ENCODE measurements at regions not wholly inside any gene's neighbourhood (a gene's known extent, or its start where the extent isn't known, plus 50 kb on each side); places are given as distances from the start of the nearest gene placed in this dataset.

DNA sequence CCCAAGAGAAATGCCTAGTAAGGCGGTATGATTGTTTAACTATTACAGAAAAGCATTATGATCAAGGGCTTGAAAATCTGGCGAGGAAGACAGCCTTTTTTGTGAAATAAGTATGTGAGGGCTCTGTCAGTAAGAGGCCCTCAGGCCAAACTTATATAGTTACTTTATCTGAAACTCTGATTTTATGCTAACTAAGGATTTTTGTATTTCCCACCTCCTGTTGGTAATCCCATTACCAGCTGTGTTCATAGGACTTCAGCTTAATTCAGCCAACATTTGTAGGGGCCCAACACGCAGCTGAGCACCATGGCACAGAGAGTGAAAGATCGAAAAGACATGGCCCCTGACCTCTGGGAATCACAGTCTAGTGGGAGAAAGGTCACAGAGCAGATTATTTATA, 318.3 kb upstream of the WWC1 start:
- Histone ChIP-seq H3K27me3 (ENCODE audit: control insufficient read depth in 3 of 3, insufficient read depth in 3 of 3, low read length in 3 of 3) (no peaks in the 10 kb centered on the region), H3K27ac (ENCODE audit: low read depth, low read length) (no peak overlapping the region), H3K9ac (ENCODE audit: low read depth in 1 of 3, low read length in 3 of 3) (no peak overlapping the region), H3K36me3 (ENCODE audit: control insufficient read depth in 3 of 3, insufficient read depth in 3 of 3, low read length in 3 of 3) (no peaks in the 10 kb centered on the region), H3K4me1 (ENCODE audit: control insufficient read depth in 3 of 3, insufficient read depth in 3 of 3, low read length in 3 of 3) (no peaks in the 10 kb centered on the region), H3K9me3 (ENCODE audit: control insufficient read depth in 3 of 3, low read length in 3 of 3) (no peaks in the 10 kb centered on the region), H3K4me3 (ENCODE audit: low read length in 3 of 3) (no peak overlapping the region)

DNA sequence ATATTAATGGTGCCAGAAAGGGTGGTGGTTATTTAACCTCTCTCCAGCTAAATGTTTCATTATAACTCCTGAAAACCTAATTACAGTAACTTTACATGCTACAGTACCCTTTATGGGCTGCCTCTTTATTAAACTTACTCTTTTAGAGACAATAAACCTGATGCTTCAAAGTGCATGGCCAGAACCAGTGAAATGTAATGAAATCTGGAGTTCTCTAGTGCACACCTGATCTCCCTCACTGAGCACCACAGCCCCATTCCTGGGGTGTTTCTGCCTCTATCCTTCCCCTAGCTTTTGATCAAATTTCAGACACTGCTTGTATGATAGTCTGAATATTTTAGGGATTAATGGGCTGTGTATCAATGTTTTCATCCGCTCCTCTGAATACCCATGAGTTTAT, 306.5 kb upstream of the WWC1 start:
- Histone ChIP-seq H3K9me3 (ENCODE audit: control insufficient read depth in 3 of 3, low read length in 3 of 3) (peaks cover 0 to 2% (median 0%) of the 10 kb centered on the region in 3 donors), H3K4me3 (ENCODE audit: low read length in 3 of 3) (no peak overlapping the region), H3K27ac (ENCODE audit: low read depth, low read length) (no peak overlapping the region), H3K9ac (ENCODE audit: low read depth in 1 of 3, low read length in 3 of 3) (no peak overlapping the region), H3K27me3 (ENCODE audit: control insufficient read depth in 3 of 3, insufficient read depth in 3 of 3, low read length in 3 of 3) (no peaks in the 10 kb centered on the region), H3K36me3 (ENCODE audit: control insufficient read depth in 3 of 3, insufficient read depth in 3 of 3, low read length in 3 of 3) (no peaks in the 10 kb centered on the region), H3K4me1 (ENCODE audit: control insufficient read depth in 3 of 3, insufficient read depth in 3 of 3, low read length in 3 of 3) (no peaks in the 10 kb centered on the region)

DNA sequence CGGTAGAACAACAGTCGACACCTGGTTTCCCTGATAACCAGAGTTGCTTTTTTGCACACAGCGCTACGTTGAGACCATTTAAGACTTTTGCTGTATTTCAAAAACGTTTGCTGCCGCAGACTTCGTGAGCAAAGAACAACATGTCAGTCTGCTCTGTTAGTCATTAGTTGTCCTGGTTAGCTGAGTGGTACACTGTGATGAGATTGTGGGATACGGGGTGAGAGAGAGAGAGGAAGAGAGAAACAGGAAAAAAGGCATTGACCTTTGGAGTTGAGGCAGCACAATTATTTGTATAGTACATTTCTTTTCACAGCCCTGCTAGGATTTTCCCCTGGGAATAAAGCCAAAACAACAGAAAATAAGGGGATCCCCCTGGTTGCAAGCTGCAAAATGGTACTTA, 306.1 kb upstream of the WWC1 start:
- H3K9me3 ChIP-seq (ENCODE audit: control insufficient read depth in 3 of 3, low read length in 3 of 3), result peaks cover 0 to 2% (median 0%) of the 10 kb centered on the region in 3 donors
- H3K36me3 ChIP-seq (ENCODE audit: control insufficient read depth in 3 of 3, insufficient read depth in 3 of 3, low read length in 3 of 3), result no peaks in the 10 kb centered on the region
- H3K4me3 ChIP-seq (ENCODE audit: low read length in 3 of 3), result no peak overlapping the region
- H3K27me3 ChIP-seq (ENCODE audit: control insufficient read depth in 3 of 3, insufficient read depth in 3 of 3, low read length in 3 of 3), result no peaks in the 10 kb centered on the region
- no peak overlapping the region for H3K9ac ChIP-seq (ENCODE audit: low read depth in 1 of 3, low read length in 3 of 3)
- H3K4me1 ChIP-seq (ENCODE audit: control insufficient read depth in 3 of 3, insufficient read depth in 3 of 3, low read length in 3 of 3), result no peaks in the 10 kb centered on the region
- no peak overlapping the region for H3K27ac ChIP-seq (ENCODE audit: low read depth, low read length)

DNA sequence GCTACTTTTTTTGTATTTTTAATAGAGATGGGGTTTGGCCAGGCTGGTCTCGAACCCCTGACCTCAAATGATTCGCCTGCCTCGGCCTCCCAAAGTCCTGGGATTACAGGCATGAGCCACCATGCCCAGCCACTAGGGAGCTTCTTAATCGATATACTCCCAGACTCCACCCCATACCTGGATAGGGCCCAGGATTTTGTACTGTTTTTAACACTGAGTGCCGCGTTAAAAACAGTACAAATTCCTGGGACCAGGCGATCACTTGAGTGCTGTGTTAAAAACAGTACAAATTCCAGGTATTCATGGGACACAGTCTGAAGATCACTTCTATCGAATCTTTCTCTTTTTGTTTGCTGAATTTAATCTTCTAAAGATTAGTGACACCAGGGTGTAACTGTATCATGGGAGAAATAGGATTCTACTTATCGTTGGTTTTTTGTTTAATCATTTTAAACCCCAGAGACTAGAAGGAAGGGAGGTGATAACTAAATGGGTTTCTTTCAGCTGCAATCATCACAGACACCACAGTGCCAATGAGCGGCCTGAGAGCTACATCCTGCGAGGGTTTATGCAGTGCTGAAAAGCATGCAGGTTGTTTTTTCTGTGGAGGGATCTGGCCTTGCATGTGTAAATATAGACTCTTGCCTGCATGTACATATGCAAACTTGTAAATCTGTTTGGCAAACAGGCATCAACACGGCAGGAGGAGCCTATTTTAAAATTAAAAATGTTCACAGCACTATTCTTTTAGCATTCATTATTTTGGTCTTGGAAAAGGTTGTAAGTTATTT, 303.8 kb upstream of the WWC1 start:
- Histone ChIP-seq H3K9me3 (ENCODE audit: control insufficient read depth in 3 of 3, low read length in 3 of 3) (no peaks in the 10 kb centered on the region), H3K27ac (ENCODE audit: low read depth, low read length) (no peak overlapping the region), H3K36me3 (ENCODE audit: control insufficient read depth in 3 of 3, insufficient read depth in 3 of 3, low read length in 3 of 3) (no peaks in the 10 kb centered on the region)

DNA sequence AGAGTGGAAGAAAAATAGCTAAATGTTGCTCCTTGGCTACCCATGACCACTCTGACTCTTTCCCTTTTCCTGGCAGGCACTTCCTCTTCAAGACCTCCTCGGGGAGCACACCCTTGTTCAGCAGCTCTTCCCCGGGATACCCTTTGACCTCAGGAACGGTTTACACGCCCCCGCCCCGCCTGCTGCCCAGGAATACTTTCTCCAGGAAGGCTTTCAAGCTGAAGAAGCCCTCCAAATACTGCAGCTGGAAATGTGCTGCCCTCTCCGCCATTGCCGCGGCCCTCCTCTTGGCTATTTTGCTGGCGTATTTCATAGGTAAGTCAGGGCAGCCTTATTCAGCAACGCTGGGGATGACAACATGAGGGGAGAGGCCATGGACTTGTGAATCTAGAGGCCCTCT, 298.6 kb upstream of the WWC1 start:
- H3K27ac ChIP-seq (ENCODE audit: low read depth, low read length), result no peak overlapping the region
- no peak overlapping the region for H3K4me3 ChIP-seq (ENCODE audit: low read length in 3 of 3)
- no peaks in the 10 kb centered on the region for H3K4me1 ChIP-seq (ENCODE audit: control insufficient read depth in 3 of 3, insufficient read depth in 3 of 3, low read length in 3 of 3)
- H3K9me3 ChIP-seq (ENCODE audit: control insufficient read depth in 3 of 3, low read length in 3 of 3), result no peaks in the 10 kb centered on the region
- no peaks in the 10 kb centered on the region for H3K36me3 ChIP-seq (ENCODE audit: control insufficient read depth in 3 of 3, insufficient read depth in 3 of 3, low read length in 3 of 3)
- no peak overlapping the region for H3K9ac ChIP-seq (ENCODE audit: low read depth in 1 of 3, low read length in 3 of 3)
- H3K27me3 ChIP-seq (ENCODE audit: control insufficient read depth in 3 of 3, insufficient read depth in 3 of 3, low read length in 3 of 3), result no peaks in the 10 kb centered on the region

More for the DNA sequence above, 303.8 kb upstream of the WWC1 start:
- no peak overlapping the region for H3K9ac ChIP-seq (ENCODE audit: low read depth in 1 of 3, low read length in 3 of 3)
- no peaks in the 10 kb centered on the region for H3K27me3 ChIP-seq (ENCODE audit: control insufficient read depth in 3 of 3, insufficient read depth in 3 of 3, low read length in 3 of 3)
- H3K4me3 ChIP-seq (ENCODE audit: low read length in 3 of 3), result no peak overlapping the region
- no peaks in the 10 kb centered on the region for H3K4me1 ChIP-seq (ENCODE audit: control insufficient read depth in 3 of 3, insufficient read depth in 3 of 3, low read length in 3 of 3)

DNA sequence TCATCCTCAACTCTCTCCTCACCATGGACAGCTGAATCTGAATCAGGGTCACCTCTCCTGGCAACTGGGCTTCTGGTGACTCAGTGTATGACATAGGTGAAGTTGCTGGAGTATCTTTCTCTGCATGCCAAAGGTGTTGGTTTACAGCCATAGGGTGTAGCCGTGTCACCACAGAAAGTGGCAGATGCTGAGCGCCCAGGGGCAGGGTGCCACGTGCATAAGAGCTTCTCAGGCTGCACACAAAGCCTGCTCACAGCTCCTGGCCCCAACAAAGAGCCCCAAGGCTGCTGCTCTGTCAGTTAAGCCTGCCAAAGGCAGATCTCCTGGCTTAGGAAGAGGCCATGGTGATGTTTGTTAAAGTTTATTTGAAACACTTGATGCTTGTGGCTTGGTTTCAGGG, 297.7 kb upstream of the WWC1 start:
- Histone ChIP-seq H3K9me3 (ENCODE audit: control insufficient read depth in 3 of 3, low read length in 3 of 3) (no peaks in the 10 kb centered on the region), H3K4me3 (ENCODE audit: low read length in 3 of 3) (no peak overlapping the region), H3K36me3 (ENCODE audit: control insufficient read depth in 3 of 3, insufficient read depth in 3 of 3, low read length in 3 of 3) (no peaks in the 10 kb centered on the region), H3K9ac (ENCODE audit: low read depth in 1 of 3, low read length in 3 of 3) (no peak overlapping the region), H3K4me1 (ENCODE audit: control insufficient read depth in 3 of 3, insufficient read depth in 3 of 3, low read length in 3 of 3) (no peaks in the 10 kb centered on the region), H3K27ac (ENCODE audit: low read depth, low read length) (no peak overlapping the region), H3K27me3 (ENCODE audit: control insufficient read depth in 3 of 3, insufficient read depth in 3 of 3, low read length in 3 of 3) (no peaks in the 10 kb centered on the region)

DNA sequence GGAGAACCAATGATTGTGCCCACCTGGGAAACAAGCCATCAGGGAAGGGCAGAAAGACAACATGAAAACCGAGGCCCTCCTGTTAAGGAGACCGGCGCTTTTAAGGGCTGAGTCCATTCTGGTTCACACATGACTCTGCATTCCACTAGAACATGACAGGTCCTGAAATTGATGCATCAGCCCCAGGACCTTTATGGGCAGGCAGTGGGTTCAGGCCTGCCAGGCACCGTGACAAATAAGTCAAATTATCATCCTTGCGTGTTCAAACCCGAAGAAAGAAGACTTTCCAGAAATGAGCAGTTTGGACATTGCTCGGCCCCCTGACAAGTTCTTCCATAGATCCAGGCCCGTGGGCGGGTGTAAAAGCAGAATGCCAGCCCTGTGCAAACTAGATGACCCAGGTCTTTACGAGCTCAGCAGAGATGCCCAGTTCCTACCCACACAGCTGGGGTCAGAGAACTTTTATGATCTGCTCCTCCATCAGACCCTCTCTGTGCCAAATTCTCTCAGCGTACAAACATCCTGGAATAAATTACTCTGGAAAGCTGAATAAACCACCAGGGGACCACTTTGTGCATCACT, 295.5 kb upstream of the WWC1 start:
- Histone ChIP-seq H3K4me1 (ENCODE audit: control insufficient read depth in 3 of 3, insufficient read depth in 3 of 3, low read length in 3 of 3) (no peaks in the 10 kb centered on the region), H3K36me3 (ENCODE audit: control insufficient read depth in 3 of 3, insufficient read depth in 3 of 3, low read length in 3 of 3) (no peaks in the 10 kb centered on the region), H3K27me3 (ENCODE audit: control insufficient read depth in 3 of 3, insufficient read depth in 3 of 3, low read length in 3 of 3) (no peaks in the 10 kb centered on the region), H3K9ac (ENCODE audit: low read depth in 1 of 3, low read length in 3 of 3) (no peak overlapping the region), H3K9me3 (ENCODE audit: control insufficient read depth in 3 of 3, low read length in 3 of 3) (no peaks in the 10 kb centered on the region), H3K4me3 (ENCODE audit: low read length in 3 of 3) (no peak overlapping the region), H3K27ac (ENCODE audit: low read depth, low read length) (no peak overlapping the region)

DNA sequence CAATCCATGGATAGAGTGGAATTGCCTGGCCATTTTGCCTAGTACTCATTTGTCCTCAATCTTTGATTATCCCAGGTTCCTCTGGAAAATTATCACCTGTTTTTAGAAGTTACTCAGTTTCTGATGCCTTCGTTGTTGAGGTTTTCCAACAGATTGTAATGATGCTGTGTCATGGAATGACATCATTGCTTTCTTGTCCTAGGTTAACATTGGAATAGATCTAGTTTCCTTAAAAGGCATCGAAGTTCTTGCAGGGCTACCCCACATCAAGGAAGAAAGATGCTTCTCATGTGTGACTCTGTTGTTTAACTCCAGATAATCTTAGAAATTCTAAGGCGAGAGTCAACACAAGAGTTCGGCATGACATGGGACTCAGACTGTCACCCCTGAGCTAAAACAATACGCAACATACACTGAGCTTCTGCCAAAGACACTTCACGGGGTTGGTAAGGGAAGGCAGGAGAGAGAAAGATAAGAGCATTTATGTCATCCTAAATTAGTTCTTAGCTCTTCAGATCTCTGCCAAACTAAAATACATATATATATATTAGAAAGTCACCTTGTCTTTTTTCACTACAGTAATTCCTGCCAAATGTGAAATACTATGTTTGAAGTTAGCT, 293.2 kb upstream of the WWC1 start:
- Histone ChIP-seq H3K27me3 (ENCODE audit: control insufficient read depth in 3 of 3, insufficient read depth in 3 of 3, low read length in 3 of 3) (no peaks in the 10 kb centered on the region), H3K36me3 (ENCODE audit: control insufficient read depth in 3 of 3, insufficient read depth in 3 of 3, low read length in 3 of 3) (no peaks in the 10 kb centered on the region), H3K4me1 (ENCODE audit: control insufficient read depth in 3 of 3, insufficient read depth in 3 of 3, low read length in 3 of 3) (no peaks in the 10 kb centered on the region), H3K9me3 (ENCODE audit: control insufficient read depth in 3 of 3, low read length in 3 of 3) (no peaks in the 10 kb centered on the region), H3K27ac (ENCODE audit: low read depth, low read length) (no peak overlapping the region), H3K4me3 (ENCODE audit: low read length in 3 of 3) (no peak overlapping the region), H3K9ac (ENCODE audit: low read depth in 1 of 3, low read length in 3 of 3) (no peak overlapping the region)

DNA sequence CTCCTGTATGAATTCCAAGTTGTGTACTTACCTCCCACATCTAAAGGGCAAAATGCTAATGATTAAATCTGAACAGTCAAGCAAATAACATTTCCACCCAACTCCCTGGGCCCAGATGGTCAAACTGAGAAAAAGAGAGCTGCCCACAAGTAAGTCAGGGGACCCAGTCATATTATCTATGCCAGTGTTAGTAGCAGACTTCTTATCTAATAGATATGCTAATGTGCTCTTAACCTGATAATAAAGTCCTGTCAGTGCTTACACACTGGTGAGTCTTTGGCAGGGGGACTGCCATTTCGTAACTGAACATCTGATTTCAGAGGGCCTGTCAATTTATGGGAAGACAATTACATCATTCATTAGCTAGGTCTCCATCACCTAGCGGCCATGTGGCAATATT, 292.3 kb upstream of the WWC1 start:
- H3K27me3 ChIP-seq (ENCODE audit: control insufficient read depth in 3 of 3, insufficient read depth in 3 of 3, low read length in 3 of 3), result no peaks in the 10 kb centered on the region
- H3K4me1 ChIP-seq (ENCODE audit: control insufficient read depth in 3 of 3, insufficient read depth in 3 of 3, low read length in 3 of 3), result no peaks in the 10 kb centered on the region
- H3K9me3 ChIP-seq (ENCODE audit: control insufficient read depth in 3 of 3, low read length in 3 of 3), result no peaks in the 10 kb centered on the region
- no peak overlapping the region for H3K4me3 ChIP-seq (ENCODE audit: low read length in 3 of 3)
- no peak overlapping the region for H3K9ac ChIP-seq (ENCODE audit: low read depth in 1 of 3, low read length in 3 of 3)
- H3K27ac ChIP-seq (ENCODE audit: low read depth, low read length), result no peak overlapping the region
- H3K36me3 ChIP-seq (ENCODE audit: control insufficient read depth in 3 of 3, insufficient read depth in 3 of 3, low read length in 3 of 3), result no peaks in the 10 kb centered on the region

DNA sequence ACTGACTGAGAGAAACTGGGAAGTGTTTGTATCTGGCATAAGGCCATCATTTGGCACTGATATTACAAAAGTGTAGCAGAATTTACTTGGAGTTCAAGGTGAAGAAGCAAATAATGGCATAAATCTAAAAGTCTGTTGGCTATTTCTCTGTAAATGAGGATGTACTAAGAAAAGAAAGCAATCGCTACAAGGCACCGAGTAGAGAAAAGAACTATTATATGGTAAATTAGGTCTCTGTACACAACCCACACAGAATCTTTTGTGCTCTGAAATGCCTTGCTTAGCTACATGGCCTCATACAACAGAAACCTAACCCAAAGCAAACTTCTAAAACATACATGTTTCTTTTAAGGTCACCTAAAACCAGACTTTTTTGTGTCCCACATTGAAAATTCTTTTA, 290.1 kb upstream of the WWC1 start:
- H3K27me3 ChIP-seq (ENCODE audit: control insufficient read depth in 3 of 3, insufficient read depth in 3 of 3, low read length in 3 of 3), result no peaks in the 10 kb centered on the region
- H3K4me1 ChIP-seq (ENCODE audit: control insufficient read depth in 3 of 3, insufficient read depth in 3 of 3, low read length in 3 of 3), result no peaks in the 10 kb centered on the region
- H3K27ac ChIP-seq (ENCODE audit: low read depth, low read length), result no peak overlapping the region
- no peak overlapping the region for H3K9ac ChIP-seq (ENCODE audit: low read depth in 1 of 3, low read length in 3 of 3)
- no peaks in the 10 kb centered on the region for H3K36me3 ChIP-seq (ENCODE audit: control insufficient read depth in 3 of 3, insufficient read depth in 3 of 3, low read length in 3 of 3)
- no peak overlapping the region for H3K4me3 ChIP-seq (ENCODE audit: low read length in 3 of 3)
- no peaks in the 10 kb centered on the region for H3K9me3 ChIP-seq (ENCODE audit: control insufficient read depth in 3 of 3, low read length in 3 of 3)

All from skeletal muscle tissue (tissue), 3 donors.